Tibial nerve (tissue), 4 donors: ENCODE measurements at regions not wholly inside any gene's neighbourhood (a gene's known extent, or its start where the extent isn't known, plus 50 kb on each side); places are given as distances from the start of the nearest gene placed in this dataset.

ENCODE experiments used
- DNase-seq, 2 donors: peaks; one replicate each; pipeline ENCODE4 v3.0.0-alpha.2; 2019; ENCODE audit warnings: low spot score in 2 of 2
- H3K27ac ChIP-seq, 4 donors: fragments of 200-600 bp; sonication (generic) in 3 of 4; one replicate each; pipeline ENCODE4 v1.5.1; 2017 to 2019; ENCODE audit warnings: mild to moderate bottlenecking in 1 of 4
- H3K27me3 ChIP-seq, 2 donors: fragments of 200-600 bp; sonication (generic) in 1 of 2; one replicate each; pipeline versions ENCODE4 v1.5.1 to v1.6.0; 2017 to 2019
- H3K36me3 ChIP-seq, 3 donors: fragments of 200-600 bp; sonication (generic); one replicate each; pipeline ENCODE4 v1.5.1; 2018 to 2019
- H3K4me1 ChIP-seq, 4 donors: fragments of 200-600 bp; sonication (generic) in 3 of 4; one replicate each; pipeline ENCODE4 v1.5.1; 2017 to 2019
- H3K4me3 ChIP-seq, 4 donors: fragments of 200-600 bp; sonication (generic) in 3 of 4; one replicate each; pipeline ENCODE4 v1.5.1; 2017 to 2019; ENCODE audit warnings: mild to moderate bottlenecking in 1 of 4, moderate library complexity in 1 of 4
- H3K9me3 ChIP-seq, 4 donors: fragments of 200-600 bp; sonication (generic) in 3 of 4; one replicate each; pipeline ENCODE4 v1.5.1; 2017 to 2019
- EP300 ChIP-seq, 2 donors: sonication (generic); formaldehyde crosslinking; IDR thresholded peaks; one replicate each; pipeline ENCODE4 v1.6.1; 2017; ENCODE audit warnings: antibody characterized with exemption in 2 of 2, mild to moderate bottlenecking in 1 of 2
- POLR2A ChIP-seq, 2 donors: fragments of 450-650 bp; IDR thresholded peaks; one replicate each; pipeline ENCODE4 v1.6.1; 2017; ENCODE audit warnings: antibody characterized with exemption in 2 of 2, mild to moderate bottlenecking in 2 of 2, moderate library complexity in 2 of 2
- WGBS, 2 donors: methylation state at CpG; one replicate each; pipeline ENCODE4 v1.1.5; 2018; 5-methylcytosine and 5-hydroxymethylcytosine counted together
- TF ChIP-seq, protein P1 (sequence below), 5 experiments: fragments of 200-600 bp in 3 of 5; fragments of 450-650 bp in 2 of 5; sonication (generic) in 3 of 5; IDR thresholded peaks; one replicate each; pipeline ENCODE4 v1.5.1; 2016 to 2019; ENCODE audit warnings: antibody characterized with exemption in 5 of 5, mild to moderate bottlenecking in 3 of 5, moderate library complexity in 2 of 5

DNA sequence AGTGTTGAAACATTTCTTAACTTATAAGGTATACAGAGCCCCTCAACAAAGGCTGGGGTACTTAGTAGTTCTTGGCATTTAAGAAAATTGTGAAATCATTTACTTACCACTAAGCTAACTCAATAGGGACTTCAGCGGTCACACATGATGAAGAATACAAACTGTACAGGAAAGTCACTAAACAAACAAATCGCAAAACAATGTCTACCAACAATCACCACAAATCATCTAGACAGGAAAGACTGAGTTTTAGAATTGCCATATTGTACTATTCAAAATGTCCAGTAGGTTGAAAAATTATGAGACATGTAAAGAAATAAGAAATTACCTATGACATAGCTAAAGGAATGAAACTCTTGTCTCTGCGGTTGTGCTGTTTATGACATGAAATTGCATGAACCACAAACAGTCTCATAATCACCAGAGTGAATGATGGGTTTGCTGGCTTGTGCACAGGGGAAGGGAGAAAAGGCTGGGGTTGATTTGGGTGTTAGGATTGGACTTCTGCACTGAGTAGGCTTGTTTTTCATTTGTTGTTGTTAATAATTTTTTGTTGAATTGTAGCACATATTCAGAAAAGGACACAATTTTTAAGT is 441.1 kb upstream of the MON1B start:
- TF ChIP-seq, protein P1, sequence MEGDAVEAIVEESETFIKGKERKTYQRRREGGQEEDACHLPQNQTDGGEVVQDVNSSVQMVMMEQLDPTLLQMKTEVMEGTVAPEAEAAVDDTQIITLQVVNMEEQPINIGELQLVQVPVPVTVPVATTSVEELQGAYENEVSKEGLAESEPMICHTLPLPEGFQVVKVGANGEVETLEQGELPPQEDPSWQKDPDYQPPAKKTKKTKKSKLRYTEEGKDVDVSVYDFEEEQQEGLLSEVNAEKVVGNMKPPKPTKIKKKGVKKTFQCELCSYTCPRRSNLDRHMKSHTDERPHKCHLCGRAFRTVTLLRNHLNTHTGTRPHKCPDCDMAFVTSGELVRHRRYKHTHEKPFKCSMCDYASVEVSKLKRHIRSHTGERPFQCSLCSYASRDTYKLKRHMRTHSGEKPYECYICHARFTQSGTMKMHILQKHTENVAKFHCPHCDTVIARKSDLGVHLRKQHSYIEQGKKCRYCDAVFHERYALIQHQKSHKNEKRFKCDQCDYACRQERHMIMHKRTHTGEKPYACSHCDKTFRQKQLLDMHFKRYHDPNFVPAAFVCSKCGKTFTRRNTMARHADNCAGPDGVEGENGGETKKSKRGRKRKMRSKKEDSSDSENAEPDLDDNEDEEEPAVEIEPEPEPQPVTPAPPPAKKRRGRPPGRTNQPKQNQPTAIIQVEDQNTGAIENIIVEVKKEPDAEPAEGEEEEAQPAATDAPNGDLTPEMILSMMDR (IDR thresholded peaks at IDR 0.05): no peak
- TF ChIP-seq EP300 (IDR thresholded peaks at IDR 0.05): no peak
- no peak for TF ChIP-seq POLR2A (IDR thresholded peaks at IDR 0.05)
- no peak for DNase-seq
- WGBS, 2 donors: 88 to 90% methylated on average over 3 of the region's 3 CpGs

DNA sequence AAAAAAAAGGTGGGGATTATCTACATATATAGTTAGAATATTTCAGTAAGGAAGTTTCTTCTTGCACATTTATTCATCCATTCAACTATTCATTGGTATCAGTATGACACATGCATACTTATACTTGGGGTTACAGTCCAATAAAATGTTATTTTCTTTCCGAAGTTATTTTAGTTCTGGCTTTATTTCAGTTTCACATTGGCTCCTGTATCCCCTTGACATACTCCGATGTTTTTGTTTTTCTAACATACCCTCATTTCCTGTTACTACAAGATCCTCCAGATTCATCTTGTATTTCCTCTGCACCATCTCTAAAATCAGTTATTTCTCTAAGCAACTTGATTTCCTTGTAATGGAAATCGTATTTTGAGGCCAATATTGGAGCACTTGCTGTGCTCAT is 435.5 kb upstream of the MON1B start:
- no peaks in the 10 kb centered on the region for H3K36me3 ChIP-seq
- no peak for DNase-seq
- no peak overlapping the region for H3K27ac ChIP-seq
- TF ChIP-seq POLR2A (IDR thresholded peaks at IDR 0.05) (no peak), EP300 (IDR thresholded peaks at IDR 0.05) (no peak)
- TF ChIP-seq, protein P1 (IDR thresholded peaks at IDR 0.05): no peak
- H3K4me1 ChIP-seq: no peaks in the 10 kb centered on the region
- 52 to 58% methylated on average over 3 of the region's 3 CpGs for WGBS, 2 donors
- H3K4me3 ChIP-seq: no peak overlapping the region
- no peaks in the 10 kb centered on the region for H3K27me3 ChIP-seq
- no peaks in the 10 kb centered on the region for H3K9me3 ChIP-seq

More for the DNA sequence above, 441.1 kb upstream of the MON1B start:
- no peaks in the 10 kb centered on the region for H3K36me3 ChIP-seq
- H3K9me3 ChIP-seq: no peaks in the 10 kb centered on the region
- no peak overlapping the region for H3K27ac ChIP-seq
- H3K4me1 ChIP-seq: no peaks in the 10 kb centered on the region
- no peak overlapping the region for H3K4me3 ChIP-seq
- no peaks in the 10 kb centered on the region for H3K27me3 ChIP-seq

DNA sequence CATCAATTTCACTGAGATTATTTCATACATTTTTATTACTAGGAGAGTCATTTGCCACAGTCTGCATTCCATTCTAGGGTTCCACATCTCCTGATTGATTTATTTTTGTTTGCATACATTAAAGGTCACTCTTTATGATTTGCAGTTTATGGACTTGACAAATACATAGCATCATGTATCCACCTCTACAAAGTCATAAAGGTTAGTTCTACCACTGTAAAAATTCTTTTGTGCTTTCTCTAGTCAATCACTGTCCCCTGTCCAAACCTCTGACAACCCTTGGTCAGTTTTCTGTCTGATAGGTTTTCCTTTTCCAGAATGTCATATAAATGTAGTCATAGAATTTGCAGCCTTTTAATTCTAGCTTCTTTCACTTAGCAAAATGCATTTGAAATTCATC is 434.6 kb upstream of the MON1B start:
- no peaks in the 10 kb centered on the region for H3K27me3 ChIP-seq
- no peak overlapping the region for H3K4me3 ChIP-seq
- H3K36me3 ChIP-seq: no peaks in the 10 kb centered on the region
- no peak overlapping the region for H3K27ac ChIP-seq
- TF ChIP-seq, protein P1 (IDR thresholded peaks at IDR 0.05): no peak
- no peak for TF ChIP-seq EP300 (IDR thresholded peaks at IDR 0.05)
- TF ChIP-seq POLR2A (IDR thresholded peaks at IDR 0.05): no peak
- no peaks in the 10 kb centered on the region for H3K9me3 ChIP-seq
- H3K4me1 ChIP-seq: no peaks in the 10 kb centered on the region
- no peak for DNase-seq

DNA sequence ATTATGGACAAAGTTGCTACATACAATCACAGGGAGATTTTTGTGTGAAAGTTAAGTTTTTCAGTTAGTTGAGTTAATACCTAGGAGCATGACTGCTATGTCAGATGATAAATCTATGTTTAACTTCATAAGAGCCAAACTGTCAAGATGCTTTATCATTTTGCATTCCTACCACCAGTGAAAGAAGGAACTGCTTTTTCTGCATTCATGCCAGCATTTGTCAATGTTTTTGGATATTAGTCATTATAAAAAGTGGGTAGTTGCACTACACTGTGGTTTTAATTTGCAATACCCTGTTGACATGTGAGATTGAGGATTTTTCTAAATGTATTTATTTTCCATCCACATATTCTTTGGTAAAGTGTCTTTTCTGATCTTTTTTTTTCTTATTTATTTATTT is 434.0 kb upstream of the MON1B start:
- Histone ChIP-seq H3K9me3 (peaks cover 0 to 1% (median 0%) of the 10 kb centered on the region in 4 donors), H3K27ac (no peak overlapping the region), H3K4me1 (no peaks in the 10 kb centered on the region), H3K4me3 (no peak overlapping the region), H3K27me3 (no peaks in the 10 kb centered on the region), H3K36me3 (no peaks in the 10 kb centered on the region)
- TF ChIP-seq POLR2A (IDR thresholded peaks at IDR 0.05) (no peak), EP300 (IDR thresholded peaks at IDR 0.05) (no peak)
- TF ChIP-seq, protein P1 (IDR thresholded peaks at IDR 0.05): no peak
- DNase-seq: no peak

DNA sequence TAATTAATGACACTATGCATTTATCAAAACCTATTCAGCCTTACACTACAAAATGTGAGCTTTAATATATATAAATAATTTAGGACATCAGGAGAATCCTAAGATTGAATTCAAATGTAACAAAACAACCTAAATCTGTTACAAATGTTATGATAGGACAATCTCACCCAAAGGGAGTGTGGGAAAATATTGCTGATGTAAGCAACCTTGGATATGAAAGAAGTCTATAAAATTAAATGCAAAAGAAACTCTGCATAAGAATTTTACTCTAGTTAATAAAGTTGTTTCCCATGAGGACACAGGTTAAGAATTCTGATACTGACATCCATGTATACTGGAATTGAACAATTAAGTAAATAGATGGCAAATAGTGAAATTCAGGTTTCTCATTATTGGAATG is 424.5 kb upstream of the MON1B start:
- peaks cover 0 to 26% (median 0%) of the 10 kb centered on the region in 4 donors for H3K9me3 ChIP-seq
- no peaks in the 10 kb centered on the region for H3K4me1 ChIP-seq
- no peak for DNase-seq
- H3K27ac ChIP-seq: no peak overlapping the region
- no peak for TF ChIP-seq EP300 (IDR thresholded peaks at IDR 0.05)
- no peak for TF ChIP-seq POLR2A (IDR thresholded peaks at IDR 0.05)
- TF ChIP-seq, protein P1 (IDR thresholded peaks at IDR 0.05): no peak
- no peaks in the 10 kb centered on the region for H3K27me3 ChIP-seq
- no peaks in the 10 kb centered on the region for H3K36me3 ChIP-seq
- no peak overlapping the region for H3K4me3 ChIP-seq
